HEK293 (cell line): ENCODE measurements at regions not wholly inside any gene's neighbourhood (a gene's known extent, or its start where the extent isn't known, plus 50 kb on each side); places are given as distances from the start of the nearest gene placed in this dataset.
"Not testable (repeated sequence)": the region's sequence is repeated elsewhere in the genome, so short reads cannot be mapped to it uniquely, and the experiment has no call there.

ENCODE experiments used
- CTCF ChIA-PET: fragments of 350-600 bp; formaldehyde crosslinking; extraction: SDS; loops from one replicate; lab custom pipeline; 2021; ENCODE audit warnings: antibody characterized with exemption; lab: Yijun Ruan, JAX
- POLR2A ChIA-PET: fragments of 300-600 bp; formaldehyde crosslinking; extraction: SDS; loops from one replicate; lab custom pipeline; 2020; ENCODE audit warnings: antibody characterized with exemption, inconsistent platforms; lab: Yijun Ruan, JAX
- H3K27ac ChIP-seq: fragments of 200-500 bp; sonication (Bioruptor generic); 2 replicates; pipeline ENCODE4 v1.5.1; 2014; ENCODE audit warnings: low read depth, low read length, control low read depth, inconsistent platforms; ENCODE audit errors: extremely low read depth
- H3K36me3 ChIP-seq, 2 experiments: fragments of 200-500 bp in 1 of 2; sonication (Bioruptor generic) in 1 of 2; 1 replicate in 1 of 2; 2 replicates in 1 of 2; pipeline ENCODE4 v1.5.1; 2014 to 2017; ENCODE audit warnings: inconsistent platforms in 2 of 2, low read length in 2 of 2; ENCODE audit not compliant: control insufficient read depth in 2 of 2, insufficient read depth in 1 of 2
- H3K4me1 ChIP-seq: fragments of 200-500 bp; sonication (Bioruptor generic); 2 replicates; pipeline ENCODE4 v1.5.1; 2014; ENCODE audit warnings: mild to moderate bottlenecking, low read length, inconsistent platforms; ENCODE audit not compliant: control insufficient read depth, insufficient read depth
- H3K4me3 ChIP-seq: 2 replicates; pipeline ENCODE4 v1.5.1; 2011; ENCODE audit warnings: low read depth, mild to moderate bottlenecking, control low read depth, low read length, moderate library complexity
- H3K9me3 ChIP-seq: fragments of 200-500 bp; sonication (Bioruptor generic); 2 replicates; pipeline ENCODE4 v1.5.1; 2014; ENCODE audit warnings: low read depth, low read length, inconsistent platforms; ENCODE audit not compliant: control insufficient read depth, insufficient read depth
- GLI2 ChIP-seq: fragments of 450-650 bp; formaldehyde crosslinking; IDR thresholded peaks from 2 replicates; pipeline ENCODE4; 2017; ENCODE audit warnings: missing biosample characterization, missing genetic modification characterization, low read depth, borderline replicate concordance
- GLIS1 ChIP-seq: fragments of 450-650 bp; formaldehyde crosslinking; IDR thresholded peaks from 2 replicates; pipeline ENCODE4 v1.5.1; 2016; ENCODE audit warnings: missing biosample characterization, missing genetic modification characterization
- ZBTB17 ChIP-seq: fragments of 450-650 bp; formaldehyde crosslinking; IDR thresholded peaks from 2 replicates; pipeline ENCODE4 v1.5.1; 2016; ENCODE audit warnings: missing biosample characterization, missing genetic modification characterization
- ZNF114 ChIP-seq: fragments of 450-650 bp; formaldehyde crosslinking; IDR thresholded peaks from 2 replicates; pipeline ENCODE4 v1.5.0; 2017; ENCODE audit warnings: missing biosample characterization, missing genetic modification characterization
- ZNF133 ChIP-seq: fragments of 450-650 bp; formaldehyde crosslinking; IDR thresholded peaks from 2 replicates; pipeline ENCODE4 v1.5.1; 2016; ENCODE audit warnings: missing biosample characterization, missing genetic modification characterization
- ZNF140 ChIP-seq: fragments of 450-650 bp; formaldehyde crosslinking; IDR thresholded peaks from 2 replicates; pipeline ENCODE4 v1.5.1; 2016; ENCODE audit warnings: missing biosample characterization, missing genetic modification characterization
- ZNF274 ChIP-seq, 2 experiments: fragments of 200-500 bp in 1 of 2; fragments of 450-650 bp in 1 of 2; sonication (Bioruptor generic) in 1 of 2; formaldehyde crosslinking in 1 of 2; IDR thresholded peaks; 2 replicates each; pipeline versions ENCODE4 v1.5.1 to v1.6.1; 2014 to 2016; ENCODE audit warnings: borderline replicate concordance in 1 of 2, inconsistent platforms in 1 of 2, low read length in 1 of 2, missing biosample characterization in 1 of 2, missing genetic modification characterization in 1 of 2
- ZNF416 ChIP-seq: fragments of 450-650 bp; formaldehyde crosslinking; IDR thresholded peaks from 2 replicates; pipeline ENCODE4 v1.5.1; 2016; ENCODE audit warnings: missing biosample characterization, missing genetic modification characterization
- ZNF626 ChIP-seq: fragments of 450-650 bp; sonication (Bioruptor Pico); formaldehyde crosslinking; IDR thresholded peaks from 2 replicates; pipeline ENCODE4 v1.5.1; 2018; ENCODE audit warnings: missing biosample characterization, missing genetic modification characterization, inconsistent platforms
- TF ChIP-seq, protein P1 (sequence below): fragments of 450-650 bp; formaldehyde crosslinking; IDR thresholded peaks from 2 replicates; pipeline ENCODE4 v1.5.1; 2017; ENCODE audit warnings: missing biosample characterization, missing genetic modification characterization
- TF ChIP-seq, protein P2 (sequence below): fragments of 450-650 bp; formaldehyde crosslinking; conservative IDR thresholded peaks from 2 replicates; pipeline ENCODE4 v1.5.1; 2016; ENCODE audit warnings: low read depth, missing biosample characterization, missing genetic modification characterization
- TF ChIP-seq, protein P3 (sequence below): fragments of 450-650 bp; IDR thresholded peaks from 2 replicates; pipeline ENCODE4 v1.5.1; 2018; ENCODE audit warnings: missing biosample characterization, mild to moderate bottlenecking, missing genetic modification characterization

DNA sequence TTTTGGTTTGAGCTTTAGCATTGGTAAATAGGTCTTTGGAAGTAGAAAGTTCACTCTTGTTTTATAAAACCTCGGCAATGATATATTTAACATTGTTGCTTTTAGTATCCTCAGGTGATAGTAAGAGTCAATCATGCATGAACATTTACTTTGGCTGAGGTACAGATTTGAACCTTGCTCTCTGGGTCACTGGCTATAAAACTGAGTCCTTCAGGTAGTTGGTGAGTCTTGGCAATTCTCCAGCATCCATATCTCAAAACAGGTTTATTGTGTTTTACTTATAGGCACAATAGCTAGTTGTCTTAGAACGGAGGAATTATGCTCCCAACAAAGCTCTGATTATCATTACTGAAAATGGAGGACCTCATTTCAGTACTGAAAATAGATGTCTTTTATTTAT lies 75.1 kb downstream of the MAT2B start (continued):
- TF ChIP-seq, protein P1, sequence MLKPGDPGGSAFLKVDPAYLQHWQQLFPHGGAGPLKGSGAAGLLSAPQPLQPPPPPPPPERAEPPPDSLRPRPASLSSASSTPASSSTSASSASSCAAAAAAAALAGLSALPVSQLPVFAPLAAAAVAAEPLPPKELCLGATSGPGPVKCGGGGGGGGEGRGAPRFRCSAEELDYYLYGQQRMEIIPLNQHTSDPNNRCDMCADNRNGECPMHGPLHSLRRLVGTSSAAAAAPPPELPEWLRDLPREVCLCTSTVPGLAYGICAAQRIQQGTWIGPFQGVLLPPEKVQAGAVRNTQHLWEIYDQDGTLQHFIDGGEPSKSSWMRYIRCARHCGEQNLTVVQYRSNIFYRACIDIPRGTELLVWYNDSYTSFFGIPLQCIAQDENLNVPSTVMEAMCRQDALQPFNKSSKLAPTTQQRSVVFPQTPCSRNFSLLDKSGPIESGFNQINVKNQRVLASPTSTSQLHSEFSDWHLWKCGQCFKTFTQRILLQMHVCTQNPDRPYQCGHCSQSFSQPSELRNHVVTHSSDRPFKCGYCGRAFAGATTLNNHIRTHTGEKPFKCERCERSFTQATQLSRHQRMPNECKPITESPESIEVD (tag by site-specific recombination) = no peak

DNA sequence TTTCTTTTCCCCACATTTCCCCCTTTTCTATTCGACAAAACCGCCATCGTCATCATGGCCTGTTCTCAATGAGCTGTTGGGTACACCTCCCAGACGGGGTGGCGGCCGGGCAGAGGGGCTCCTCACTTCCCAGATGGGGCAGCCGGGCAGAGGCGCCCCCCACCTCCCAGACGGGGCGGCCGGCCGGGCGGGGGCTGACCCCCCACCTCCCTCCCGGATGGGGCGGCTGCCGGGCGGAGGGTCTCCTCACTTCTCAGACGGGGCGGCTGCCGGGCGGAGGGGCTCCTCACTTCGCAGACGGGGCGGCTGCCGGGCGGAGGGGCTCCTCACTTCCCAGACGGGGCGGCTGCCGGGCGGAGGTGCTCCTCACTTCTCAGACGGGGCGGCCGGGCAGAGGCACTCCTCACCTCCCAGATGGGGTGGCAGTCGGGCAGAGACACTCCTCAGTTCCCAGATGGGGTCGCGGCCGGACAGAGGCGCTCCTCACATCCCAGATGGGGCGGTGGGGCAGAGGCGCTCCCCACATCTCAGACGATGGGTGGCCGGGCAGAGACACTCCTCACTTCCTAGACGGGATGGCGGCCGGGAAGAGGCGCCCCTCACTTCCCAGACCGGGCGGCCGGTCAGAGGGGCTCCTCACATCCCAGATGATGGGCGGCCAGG lies 78.2 kb downstream of the MAT2B start:
- H3K27ac ChIP-seq, H3K9me3 ChIP-seq, H3K36me3 ChIP-seq, H3K4me3 ChIP-seq, H3K4me1 ChIP-seq, CTCF ChIA-PET, POLR2A ChIA-PET: not testable (repeated sequence)

DNA sequence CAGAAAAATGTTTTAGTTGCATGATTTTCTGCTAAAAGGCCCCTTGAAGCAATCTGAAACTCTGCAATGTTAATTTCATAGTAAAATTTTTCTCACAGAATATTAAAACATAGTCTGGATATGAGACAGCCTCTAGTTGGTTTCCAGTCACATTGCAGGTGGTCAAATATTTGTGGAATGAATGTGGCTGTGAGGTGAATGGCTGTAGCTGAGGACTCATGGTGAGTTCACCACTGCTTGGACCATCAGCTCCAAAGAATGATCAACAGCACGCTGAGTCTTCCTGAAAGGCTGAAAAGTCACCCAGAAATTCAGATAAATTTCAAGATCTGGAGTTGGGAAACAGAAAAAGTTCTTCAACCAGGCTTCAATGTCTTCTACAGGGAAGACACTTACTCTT lies 79.8 kb downstream of the MAT2B start:
- TF ChIP-seq ZBTB17 (no peak), ZNF274 (IDR thresholded peaks at IDR 0.05; ENCODE audit: low read length) (no peak), ZNF274 (tag by site-specific recombination; IDR thresholded peaks at IDR 0.05; ENCODE audit: borderline replicate concordance) (no peak), ZNF114 (no peak), ZNF416 (tag by site-specific recombination) (no peak), ZNF140 (tag by site-specific recombination) (no peak), ZNF133 (tag by site-specific recombination) (no peak)
- TF ChIP-seq, protein P2, sequence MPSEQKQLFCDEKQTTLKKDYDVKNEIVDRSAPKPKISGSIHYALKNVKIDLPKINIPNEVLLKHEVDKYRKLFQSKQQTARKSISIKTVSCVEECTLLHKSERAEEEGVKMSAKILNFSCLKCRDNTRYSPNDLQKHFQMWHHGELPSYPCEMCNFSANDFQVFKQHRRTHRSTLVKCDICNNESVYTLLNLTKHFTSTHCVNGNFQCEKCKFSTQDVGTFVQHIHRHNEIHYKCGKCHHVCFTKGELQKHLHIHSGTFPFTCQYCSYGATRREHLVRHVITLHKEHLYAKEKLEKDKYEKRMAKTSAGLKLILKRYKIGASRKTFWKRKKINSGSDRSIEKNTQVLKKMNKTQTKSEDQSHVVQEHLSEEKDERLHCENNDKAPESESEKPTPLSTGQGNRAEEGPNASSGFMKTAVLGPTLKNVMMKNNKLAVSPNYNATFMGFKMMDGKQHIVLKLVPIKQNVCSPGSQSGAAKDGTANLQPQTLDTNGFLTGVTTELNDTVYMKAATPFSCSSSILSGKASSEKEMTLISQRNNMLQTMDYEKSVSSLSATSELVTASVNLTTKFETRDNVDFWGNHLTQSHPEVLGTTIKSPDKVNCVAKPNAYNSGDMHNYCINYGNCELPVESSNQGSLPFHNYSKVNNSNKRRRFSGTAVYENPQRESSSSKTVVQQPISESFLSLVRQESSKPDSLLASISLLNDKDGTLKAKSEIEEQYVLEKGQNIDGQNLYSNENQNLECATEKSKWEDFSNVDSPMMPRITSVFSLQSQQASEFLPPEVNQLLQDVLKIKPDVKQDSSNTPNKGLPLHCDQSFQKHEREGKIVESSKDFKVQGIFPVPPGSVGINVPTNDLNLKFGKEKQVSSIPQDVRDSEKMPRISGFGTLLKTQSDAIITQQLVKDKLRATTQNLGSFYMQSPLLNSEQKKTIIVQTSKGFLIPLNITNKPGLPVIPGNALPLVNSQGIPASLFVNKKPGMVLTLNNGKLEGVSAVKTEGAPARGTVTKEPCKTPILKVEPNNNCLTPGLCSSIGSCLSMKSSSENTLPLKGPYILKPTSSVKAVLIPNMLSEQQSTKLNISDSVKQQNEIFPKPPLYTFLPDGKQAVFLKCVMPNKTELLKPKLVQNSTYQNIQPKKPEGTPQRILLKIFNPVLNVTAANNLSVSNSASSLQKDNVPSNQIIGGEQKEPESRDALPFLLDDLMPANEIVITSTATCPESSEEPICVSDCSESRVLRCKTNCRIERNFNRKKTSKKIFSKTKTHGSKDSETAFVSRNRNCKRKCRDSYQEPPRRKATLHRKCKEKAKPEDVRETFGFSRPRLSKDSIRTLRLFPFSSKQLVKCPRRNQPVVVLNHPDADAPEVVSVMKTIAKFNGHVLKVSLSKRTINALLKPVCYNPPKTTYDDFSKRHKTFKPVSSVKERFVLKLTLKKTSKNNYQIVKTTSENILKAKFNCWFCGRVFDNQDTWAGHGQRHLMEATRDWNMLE = no peak
- TF ChIP-seq, protein P3, sequence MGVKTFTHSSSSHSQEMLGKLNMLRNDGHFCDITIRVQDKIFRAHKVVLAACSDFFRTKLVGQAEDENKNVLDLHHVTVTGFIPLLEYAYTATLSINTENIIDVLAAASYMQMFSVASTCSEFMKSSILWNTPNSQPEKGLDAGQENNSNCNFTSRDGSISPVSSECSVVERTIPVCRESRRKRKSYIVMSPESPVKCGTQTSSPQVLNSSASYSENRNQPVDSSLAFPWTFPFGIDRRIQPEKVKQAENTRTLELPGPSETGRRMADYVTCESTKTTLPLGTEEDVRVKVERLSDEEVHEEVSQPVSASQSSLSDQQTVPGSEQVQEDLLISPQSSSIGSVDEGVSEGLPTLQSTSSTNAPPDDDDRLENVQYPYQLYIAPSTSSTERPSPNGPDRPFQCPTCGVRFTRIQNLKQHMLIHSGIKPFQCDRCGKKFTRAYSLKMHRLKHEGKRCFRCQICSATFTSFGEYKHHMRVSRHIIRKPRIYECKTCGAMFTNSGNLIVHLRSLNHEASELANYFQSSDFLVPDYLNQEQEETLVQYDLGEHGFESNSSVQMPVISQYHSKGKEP (tag by site-specific recombination) = no peak
- ChIA-PET CTCF (no interaction called here), POLR2A (no interaction called here)
- Histone ChIP-seq H3K27ac (no peak overlapping the region), H3K4me1 (no peaks in the 10 kb centered on the region), H3K4me3 (no peak overlapping the region), H3K36me3 (no peaks in the 10 kb centered on the region), H3K9me3 (no peaks in the 10 kb centered on the region)

DNA sequence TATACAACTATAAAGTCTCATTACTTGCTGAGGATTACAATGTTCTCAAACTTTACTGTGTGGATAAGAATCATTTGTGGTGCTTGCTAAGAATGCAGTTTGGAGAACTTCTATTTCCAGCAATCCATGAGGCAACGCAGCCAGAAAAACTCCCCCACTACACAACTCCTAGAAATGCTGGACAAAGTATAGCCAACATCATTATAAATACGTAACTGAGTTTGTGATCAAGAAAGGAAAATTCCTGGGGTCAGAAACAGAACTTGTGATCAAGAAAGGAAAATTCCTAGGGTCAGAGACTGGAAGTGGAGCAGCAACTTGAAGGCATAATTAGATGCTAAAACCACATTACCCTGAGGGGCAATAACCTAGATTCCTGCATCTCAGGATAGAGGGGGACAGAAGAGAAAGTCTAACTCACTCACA lies 81.1 kb downstream of the MAT2B start:
- ChIA-PET CTCF (interaction anchor here (0.6 kb wide), 2 partner anchors 12 to 189 kb away, joined by 3 to 4 read pairs; no protein-coding TSS in a partner anchor), POLR2A (no interaction called here)
- TF ChIP-seq GLIS1 = no peak
- TF ChIP-seq ZNF626 (tag by site-specific recombination) = no peak
- TF ChIP-seq GLI2 = no peak
- no peaks in the 10 kb centered on the region for H3K4me1 ChIP-seq
- no peak overlapping the region for H3K27ac ChIP-seq
- H3K4me3 ChIP-seq = no peak overlapping the region
- no peaks in the 10 kb centered on the region for H3K9me3 ChIP-seq
- no peaks in the 10 kb centered on the region for H3K36me3 ChIP-seq
